ENCODE measurements at regions not wholly inside any gene's neighbourhood (a gene's known extent, or its start where the extent isn't known, plus 50 kb on each side); places are given as distances from the start of the nearest gene placed in this dataset.
A peak's percentile ranks its signal among the peaks of the same experiment; 100 is the strongest.
"Not testable (repeated sequence)": the region's sequence is repeated elsewhere in the genome, so short reads cannot be mapped to it uniquely, and the experiment has no call there.

GRCh38 chr1:238377280-238377919 lies 486.7 kb upstream of the ZP4 start:
- DNase-seq (ENCODE audit: low spot score), result no peak

DNA sequence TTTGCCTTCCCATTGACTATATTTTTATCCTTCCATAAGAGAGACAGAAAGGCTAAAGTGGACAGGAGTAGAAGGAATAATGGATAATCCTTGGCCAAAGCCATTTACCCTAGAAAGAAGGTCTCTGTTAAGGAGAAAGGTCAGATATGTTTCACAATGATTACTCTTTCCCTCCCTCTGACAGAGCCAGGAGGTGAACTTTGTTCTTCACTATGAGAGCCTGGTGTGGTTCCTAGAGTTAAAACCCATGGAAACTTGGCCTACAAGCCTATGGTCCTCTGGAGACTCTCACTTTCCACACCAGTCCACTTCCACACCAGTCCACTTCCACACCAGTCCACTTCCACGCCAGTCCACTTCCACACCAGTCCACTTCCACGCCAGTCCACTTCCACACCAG lies 479.9 kb upstream of the ZP4 start:
- no peak for DNase-seq (ENCODE audit: low spot score)

DNA sequence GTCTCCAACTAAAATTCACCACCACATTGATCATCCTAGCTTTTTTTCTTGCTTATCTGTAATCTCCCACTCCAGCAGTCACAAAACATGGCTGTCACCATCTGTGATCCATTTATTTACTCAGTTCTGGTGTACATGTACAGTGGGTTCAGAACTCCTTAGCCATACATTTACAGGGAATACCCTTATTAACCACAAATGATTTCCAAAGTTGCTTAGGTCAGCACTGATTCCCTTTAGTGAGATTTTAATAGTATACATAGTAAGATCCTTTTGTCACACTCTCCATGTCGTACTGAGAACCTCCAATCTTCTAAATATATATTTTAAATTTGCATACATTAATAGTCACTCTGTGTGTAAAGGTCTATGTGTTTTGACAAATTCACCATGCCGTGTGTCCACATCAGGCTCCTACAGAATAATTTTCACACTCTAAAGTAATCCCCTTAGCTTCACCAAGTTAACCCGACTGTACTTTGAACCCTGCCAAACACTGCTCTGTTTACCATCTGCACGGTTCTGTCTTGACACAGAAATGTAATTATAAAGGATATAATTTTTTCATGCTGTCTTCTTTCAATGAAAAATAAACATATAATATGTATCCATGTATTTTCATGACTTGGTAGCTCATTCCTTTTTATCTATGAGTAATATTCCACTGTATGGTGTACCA lies 473.6 kb upstream of the ZP4 start:
- DNase-seq (ENCODE audit: low spot score), result no peak

GRCh38 chr1:238360474-238360873 lies 469.8 kb upstream of the ZP4 start:
- DNase-seq (ENCODE audit: low spot score), result peak; percentile 31

DNA sequence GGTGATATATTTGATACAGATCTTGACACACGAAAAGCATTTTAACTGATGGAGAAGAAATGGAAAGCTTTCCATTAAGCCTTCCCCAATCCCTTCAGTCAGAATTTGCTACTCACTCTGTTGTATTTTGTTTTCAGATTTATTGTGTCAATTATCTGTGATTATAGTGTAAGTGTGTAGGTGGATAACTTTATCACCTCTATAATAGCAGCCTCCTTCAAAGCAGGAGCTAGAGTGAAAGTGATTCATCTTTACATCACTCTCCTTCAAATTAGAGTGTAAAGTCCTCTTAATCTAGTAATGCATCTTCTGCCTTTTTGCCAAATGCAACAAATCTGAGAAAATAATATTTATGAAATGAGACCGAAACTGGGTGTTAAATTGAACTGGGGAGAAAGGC lies 459.7 kb upstream of the ZP4 start:
- no peak for DNase-seq (ENCODE audit: low spot score)

DNA sequence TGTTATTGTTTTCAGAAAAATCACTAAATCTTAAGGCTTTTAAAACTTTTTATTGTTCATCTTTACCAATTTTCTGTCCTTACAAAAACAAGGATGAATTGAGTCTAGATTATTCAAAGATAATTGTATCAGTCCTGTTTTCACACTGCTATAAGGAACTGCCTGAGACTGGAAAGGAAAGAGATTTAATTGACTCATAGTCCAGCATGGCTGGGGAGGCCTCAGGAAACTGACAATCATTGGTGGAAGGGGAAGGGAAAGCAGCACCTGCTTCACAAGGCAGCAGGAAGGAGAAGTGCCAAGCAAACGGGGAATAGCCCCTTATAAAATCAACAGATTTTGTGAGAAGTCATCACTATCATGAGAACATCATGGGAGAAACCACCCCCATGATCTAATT lies 455.6 kb upstream of the ZP4 start:
- no peak for DNase-seq (ENCODE audit: low spot score)

- no peak for DNase-seq (ENCODE audit: low spot score)
These were observed 455.1 kb upstream of the ZP4 start for GRCh38 chr1:238345837-238346236.

- no peak for DNase-seq (ENCODE audit: low spot score)
These were observed 453.1 kb upstream of the ZP4 start for GRCh38 chr1:238343852-238344251.

GRCh38 chr1:238341395-238341794 lies 450.7 kb upstream of the ZP4 start:
- no peak for DNase-seq (ENCODE audit: low spot score)

GRCh38 chr1:238340989-238341388 lies 450.3 kb upstream of the ZP4 start:
- no peak for DNase-seq (ENCODE audit: low spot score)

DNA sequence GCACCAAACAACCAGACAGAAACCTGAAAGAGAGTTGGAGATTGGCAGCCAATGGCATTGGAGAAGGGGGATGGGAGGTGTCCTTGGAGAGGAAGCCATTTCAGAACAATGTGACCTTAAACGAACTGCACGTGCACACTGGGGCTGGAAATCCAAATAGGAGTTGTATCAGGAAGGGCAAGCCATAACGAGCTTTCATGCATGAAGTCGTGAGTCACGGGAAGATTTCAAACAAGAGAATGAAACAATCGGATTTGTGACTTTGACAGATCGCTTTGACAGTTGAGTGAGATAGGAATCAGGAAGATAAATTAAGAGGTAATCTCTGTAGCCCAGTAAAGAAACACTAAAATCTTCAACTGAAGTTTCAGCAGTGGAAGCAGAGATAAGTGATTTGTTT lies 445.8 kb upstream of the ZP4 start:
- no peak for DNase-seq (ENCODE audit: low spot score)

- DNase-seq (ENCODE audit: low spot score), result no peak
These were observed 443.4 kb upstream of the ZP4 start for GRCh38 chr1:238334170-238334569.

- DNase-seq (ENCODE audit: low spot score), result no peak
These were observed 440.8 kb upstream of the ZP4 start for GRCh38 chr1:238331557-238331956.

DNA sequence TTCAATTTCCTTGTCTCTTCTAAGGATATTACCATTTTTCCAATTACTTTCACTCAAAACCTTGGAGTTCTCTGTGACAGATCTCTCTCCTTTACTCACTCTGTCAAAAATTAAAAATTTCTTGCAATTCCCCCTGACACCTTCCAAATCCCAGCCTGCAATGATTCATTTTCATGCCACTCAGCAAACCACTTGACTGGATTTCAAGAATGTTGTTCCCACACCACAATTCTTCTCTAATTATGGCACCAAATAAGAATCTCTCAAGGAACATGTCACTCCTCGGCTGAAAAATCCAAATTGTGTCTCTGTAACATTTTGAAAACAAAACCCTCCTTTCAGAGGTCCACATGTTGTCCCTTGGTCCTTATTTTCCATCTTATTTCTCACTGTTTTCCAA lies 438.9 kb upstream of the ZP4 start:
- no peak for DNase-seq (ENCODE audit: low spot score)

DNA sequence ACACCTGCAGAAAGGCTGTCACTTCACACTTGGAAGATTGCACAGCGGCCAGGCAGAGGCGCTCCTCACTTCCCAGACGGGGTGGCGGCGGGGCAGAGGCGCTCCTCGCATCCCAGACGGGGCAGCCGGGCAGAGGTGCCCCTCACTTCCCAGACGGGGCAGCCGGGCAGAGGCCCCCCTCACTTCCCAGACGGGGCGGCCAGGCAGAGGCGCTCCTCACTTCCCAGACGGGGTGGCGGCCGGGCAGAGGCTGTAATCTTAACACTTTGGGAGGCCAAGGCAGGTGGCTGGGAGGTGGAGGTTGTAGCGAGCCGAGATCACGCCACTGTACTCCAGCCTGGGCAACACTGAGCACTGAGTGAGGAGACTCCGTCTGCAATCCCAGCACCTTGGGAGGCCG lies 436.3 kb upstream of the ZP4 start:
- DNase-seq (ENCODE audit: low spot score), result not testable (repeated sequence)

DNA sequence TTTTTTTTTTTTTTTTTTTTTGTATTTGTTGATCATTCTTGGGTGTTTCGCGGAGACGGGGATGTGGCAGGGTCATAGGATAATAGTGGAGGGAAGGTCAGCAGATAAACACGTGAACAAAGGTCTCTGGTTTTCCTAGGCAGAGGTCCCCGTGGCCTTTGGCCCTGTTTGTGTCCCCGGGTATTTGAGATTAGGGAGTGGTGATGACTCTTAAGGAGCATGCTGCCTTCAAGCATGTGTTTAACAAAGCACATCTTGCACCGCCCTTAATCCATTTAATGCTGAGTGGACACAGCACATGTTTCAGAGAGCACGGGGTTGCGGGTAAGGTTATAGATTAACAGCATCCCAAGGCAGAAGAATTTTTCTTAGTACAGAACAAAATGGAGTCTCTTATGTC lies 435.8 kb upstream of the ZP4 start:
- DNase-seq (ENCODE audit: low spot score), result not testable (repeated sequence)

DNA sequence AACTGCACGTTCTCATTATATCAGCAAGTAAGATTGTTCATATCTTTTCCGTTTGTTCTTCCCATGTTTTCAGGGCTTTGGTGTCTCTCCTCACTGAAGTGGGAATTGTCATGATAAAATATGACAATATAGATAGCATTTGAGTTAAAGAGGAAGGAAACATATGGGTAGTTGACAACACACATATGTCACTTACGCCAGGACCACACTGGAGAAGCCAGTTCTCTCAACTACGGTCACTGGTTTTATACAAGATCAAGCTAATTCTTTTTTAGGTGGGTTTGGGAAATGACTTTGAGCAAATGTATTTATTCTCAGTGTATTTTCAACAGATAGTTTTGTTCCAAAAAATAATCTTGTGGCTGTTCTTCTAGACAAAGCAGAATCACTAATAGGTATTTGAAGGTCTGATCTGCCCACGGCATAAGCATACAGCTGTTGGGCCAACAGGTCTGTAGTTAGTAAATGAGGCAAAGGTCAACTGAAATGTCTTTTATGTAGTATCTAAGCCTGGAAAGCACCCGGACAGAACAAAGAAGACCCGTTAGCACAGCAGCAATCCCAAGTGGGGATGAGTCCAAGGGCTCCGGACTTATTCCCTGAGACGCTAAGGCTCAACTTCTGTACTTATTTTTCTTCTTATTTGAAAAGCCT lies 433.6 kb upstream of the ZP4 start:
- DNase-seq (ENCODE audit: low spot score), result no peak

- no peak for DNase-seq (ENCODE audit: low spot score)
These were observed 432.8 kb upstream of the ZP4 start for GRCh38 chr1:238323490-238323889.

DNA sequence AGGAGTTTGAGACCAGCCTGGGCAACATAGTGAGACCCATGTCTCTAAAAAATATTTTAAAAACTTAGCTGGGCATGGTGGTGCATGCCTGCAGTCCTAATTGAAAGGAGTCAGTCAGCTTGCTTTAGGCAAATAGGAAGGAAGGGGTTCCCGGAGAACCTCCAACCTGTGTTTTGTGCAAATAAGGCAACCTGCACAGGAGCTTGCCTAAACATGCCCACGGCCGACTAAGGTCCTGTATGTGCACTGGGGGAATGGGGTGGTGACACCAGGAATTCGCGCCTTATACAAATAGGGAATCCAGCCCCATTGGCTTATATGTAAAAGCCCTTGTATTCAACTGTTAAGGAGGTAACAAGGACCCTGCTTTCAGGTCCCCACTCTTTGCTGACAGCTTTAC lies 429.2 kb upstream of the ZP4 start:
- no peak for DNase-seq (ENCODE audit: low spot score)

DNA sequence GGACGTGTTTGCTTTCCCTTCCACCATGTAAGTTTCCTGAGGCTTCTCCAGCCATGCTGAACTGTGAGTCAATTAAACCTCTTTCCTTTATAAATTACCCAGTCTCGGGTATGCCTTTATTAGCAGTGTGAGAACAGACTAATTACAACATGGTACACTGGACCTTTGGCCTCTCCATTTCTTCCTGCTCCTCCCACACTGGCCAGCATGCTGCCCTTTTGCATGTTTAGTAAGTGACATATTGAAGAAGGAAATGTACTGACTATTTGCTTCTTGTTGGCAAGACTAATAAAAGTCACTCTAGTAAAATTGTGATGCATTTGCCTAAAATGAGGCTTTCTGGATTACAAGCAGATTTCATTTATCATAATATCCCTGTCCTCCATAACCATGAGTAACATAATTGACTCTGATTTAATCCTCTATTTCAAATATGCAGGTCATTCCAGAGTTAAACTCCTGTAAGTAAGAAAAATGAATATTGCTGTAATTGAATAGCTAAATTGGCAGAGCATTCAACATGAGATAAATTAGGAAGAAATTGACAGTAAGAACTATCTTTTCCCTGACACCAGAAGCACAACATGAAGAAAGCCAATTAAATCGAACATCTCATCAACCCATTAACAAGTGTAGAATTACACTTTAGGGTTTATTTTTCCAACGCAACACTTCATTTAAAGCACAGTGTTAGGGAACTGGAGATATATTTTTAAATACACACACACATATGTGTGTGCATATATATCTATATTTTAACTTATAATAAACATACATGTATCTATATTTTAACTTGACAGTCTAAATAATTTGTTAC lies 427.8 kb upstream of the ZP4 start:
- no peak for DNase-seq (ENCODE audit: low spot score)

DNA sequence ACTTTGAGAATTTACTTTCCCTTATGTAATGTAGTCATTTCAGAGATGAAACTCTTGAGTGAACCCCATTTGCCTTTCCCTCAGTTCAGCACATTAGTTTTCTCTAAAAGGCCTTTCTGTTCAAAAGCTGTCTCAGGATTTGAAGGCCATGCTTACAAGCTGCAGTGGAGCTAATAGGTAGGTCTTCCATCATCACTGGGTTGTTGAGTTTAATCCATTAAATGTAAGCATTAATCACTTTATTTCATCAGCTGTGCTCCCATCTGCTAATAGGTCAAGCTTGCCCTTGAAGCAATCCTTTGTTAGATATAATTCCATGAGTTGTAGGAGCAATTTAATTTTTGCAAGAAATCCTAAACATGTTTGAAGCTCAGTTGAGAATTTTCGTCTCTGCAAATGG lies 422.2 kb upstream of the ZP4 start:
- no peak for DNase-seq (ENCODE audit: low spot score)

GRCh38 chr1:238306411-238306810 lies 415.7 kb upstream of the ZP4 start:
- DNase-seq (ENCODE audit: low spot score), result no peak

DNA sequence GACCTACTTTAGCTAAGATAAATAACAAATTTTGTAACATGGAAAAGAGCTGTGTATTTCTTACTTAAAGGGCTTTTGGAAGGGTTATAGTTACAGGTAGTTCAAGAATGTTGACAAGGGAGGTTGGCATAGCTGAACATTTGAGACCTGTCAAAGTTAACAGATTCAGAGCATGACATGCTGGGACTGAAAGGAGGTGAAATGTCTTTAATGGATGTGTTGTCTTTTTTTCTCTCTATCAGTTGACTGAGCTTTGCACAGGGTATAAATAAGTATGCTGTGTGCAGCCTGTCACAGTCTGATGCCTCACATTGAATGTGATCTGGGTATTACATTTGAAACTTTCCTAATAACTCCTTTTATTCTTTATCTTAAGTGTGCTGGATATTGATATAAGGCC lies 411.9 kb upstream of the ZP4 start:
- DNase-seq (ENCODE audit: low spot score), result no peak
